ENCODE measurements at regions not wholly inside any gene's neighbourhood (a gene's known extent, or its start where the extent isn't known, plus 50 kb on each side); places are given as distances from the start of the nearest gene placed in this dataset.
A peak's percentile ranks its signal among the peaks of the same experiment; 100 is the strongest.
"Not testable (repeated sequence)": the region's sequence is repeated elsewhere in the genome, so short reads cannot be mapped to it uniquely, and the experiment has no call there.

GRCh38 chr2:65754219-65754618 lies 321.8 kb upstream of the SPRED2 start:
- no peaks in the 10 kb centered on the region for H3K27me3 ChIP-seq (replicated peaks; ENCODE audit: insufficient read depth)
- no peak overlapping the region for H3K4me3 ChIP-seq
- TF ChIP-seq, protein P1, sequence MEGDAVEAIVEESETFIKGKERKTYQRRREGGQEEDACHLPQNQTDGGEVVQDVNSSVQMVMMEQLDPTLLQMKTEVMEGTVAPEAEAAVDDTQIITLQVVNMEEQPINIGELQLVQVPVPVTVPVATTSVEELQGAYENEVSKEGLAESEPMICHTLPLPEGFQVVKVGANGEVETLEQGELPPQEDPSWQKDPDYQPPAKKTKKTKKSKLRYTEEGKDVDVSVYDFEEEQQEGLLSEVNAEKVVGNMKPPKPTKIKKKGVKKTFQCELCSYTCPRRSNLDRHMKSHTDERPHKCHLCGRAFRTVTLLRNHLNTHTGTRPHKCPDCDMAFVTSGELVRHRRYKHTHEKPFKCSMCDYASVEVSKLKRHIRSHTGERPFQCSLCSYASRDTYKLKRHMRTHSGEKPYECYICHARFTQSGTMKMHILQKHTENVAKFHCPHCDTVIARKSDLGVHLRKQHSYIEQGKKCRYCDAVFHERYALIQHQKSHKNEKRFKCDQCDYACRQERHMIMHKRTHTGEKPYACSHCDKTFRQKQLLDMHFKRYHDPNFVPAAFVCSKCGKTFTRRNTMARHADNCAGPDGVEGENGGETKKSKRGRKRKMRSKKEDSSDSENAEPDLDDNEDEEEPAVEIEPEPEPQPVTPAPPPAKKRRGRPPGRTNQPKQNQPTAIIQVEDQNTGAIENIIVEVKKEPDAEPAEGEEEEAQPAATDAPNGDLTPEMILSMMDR (IDR thresholded peaks at IDR 0.05) = no peak
- no peaks in the 10 kb centered on the region for H3K9me3 ChIP-seq
- no peaks in the 10 kb centered on the region for H3K36me3 ChIP-seq
- DNase-seq (ENCODE audit: low spot score) = no peak
- H3K4me1 ChIP-seq (ENCODE audit: control insufficient read depth in 1 of 2, low read depth in 2 of 2) = no peaks in the 10 kb centered on the region
- H3K27ac ChIP-seq = no peak overlapping the region
- no peak for ATAC-seq (ENCODE audit: insufficient number of reproducible peaks, low FRiP score, low read depth)

DNA sequence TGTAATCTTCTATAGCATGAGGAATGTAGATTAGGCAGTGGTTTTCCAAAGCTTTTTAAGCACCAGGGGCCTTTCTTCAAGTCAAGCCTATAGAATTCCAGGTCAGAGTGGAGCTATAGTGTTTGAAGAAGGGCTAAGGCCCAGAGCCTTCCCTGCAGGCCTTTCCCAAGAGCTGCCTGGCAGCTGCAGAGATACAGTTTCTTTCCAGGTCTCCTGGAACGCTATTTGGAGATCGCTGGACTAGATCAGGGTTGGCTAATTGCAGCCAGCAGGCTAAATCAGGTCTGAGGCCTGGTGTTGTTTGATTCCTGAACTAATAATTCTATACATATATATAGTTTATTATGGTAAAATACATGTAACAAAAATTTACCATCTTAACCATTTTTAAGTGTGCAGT lies 319.0 kb upstream of the SPRED2 start:
- TF ChIP-seq, protein P1 (IDR thresholded peaks at IDR 0.05) = no peak
- Histone ChIP-seq H3K36me3 (no peaks in the 10 kb centered on the region), H3K27me3 (replicated peaks; ENCODE audit: insufficient read depth) (no peaks in the 10 kb centered on the region), H3K4me1 (ENCODE audit: control insufficient read depth in 1 of 2, low read depth in 2 of 2) (peaks cover under 1 to 10% of the 10 kb centered on the region in 2 donors), H3K9me3 (no peaks in the 10 kb centered on the region), H3K4me3 (no peak overlapping the region), H3K27ac (no peak overlapping the region)
- DNase-seq (ENCODE audit: low spot score) = no peak
- no peak for ATAC-seq (ENCODE audit: insufficient number of reproducible peaks, low FRiP score, low read depth)

GRCh38 chr2:65749545-65749944 lies 317.1 kb upstream of the SPRED2 start:
- TF ChIP-seq, protein P1 (IDR thresholded peaks at IDR 0.05) = no peak
- H3K36me3 ChIP-seq = no peaks in the 10 kb centered on the region
- H3K4me3 ChIP-seq = no peak overlapping the region
- no peak overlapping the region for H3K27ac ChIP-seq
- ATAC-seq (ENCODE audit: insufficient number of reproducible peaks, low FRiP score, low read depth) (no peak), DNase-seq (ENCODE audit: low spot score) (no peak)
- peaks cover 5 to 10% of the 10 kb centered on the region in 2 donors for H3K4me1 ChIP-seq (ENCODE audit: control insufficient read depth in 1 of 2, low read depth in 2 of 2)
- H3K9me3 ChIP-seq = no peaks in the 10 kb centered on the region
- H3K27me3 ChIP-seq (replicated peaks; ENCODE audit: insufficient read depth) = no peaks in the 10 kb centered on the region

- DNase-seq (ENCODE audit: low spot score); H3K4me3 ChIP-seq; H3K27ac ChIP-seq; H3K9me3 ChIP-seq; H3K36me3 ChIP-seq; H3K27me3 ChIP-seq (replicated peaks; ENCODE audit: insufficient read depth); ATAC-seq (ENCODE audit: insufficient number of reproducible peaks, low FRiP score, low read depth): not testable (repeated sequence)
- H3K4me1 ChIP-seq (ENCODE audit: control insufficient read depth in 1 of 2, low read depth in 2 of 2) = peaks cover 5 to 10% of the 10 kb centered on the region in 2 donors
These were observed 315.5 kb upstream of the SPRED2 start for GRCh38 chr2:65747875-65748274.

DNA sequence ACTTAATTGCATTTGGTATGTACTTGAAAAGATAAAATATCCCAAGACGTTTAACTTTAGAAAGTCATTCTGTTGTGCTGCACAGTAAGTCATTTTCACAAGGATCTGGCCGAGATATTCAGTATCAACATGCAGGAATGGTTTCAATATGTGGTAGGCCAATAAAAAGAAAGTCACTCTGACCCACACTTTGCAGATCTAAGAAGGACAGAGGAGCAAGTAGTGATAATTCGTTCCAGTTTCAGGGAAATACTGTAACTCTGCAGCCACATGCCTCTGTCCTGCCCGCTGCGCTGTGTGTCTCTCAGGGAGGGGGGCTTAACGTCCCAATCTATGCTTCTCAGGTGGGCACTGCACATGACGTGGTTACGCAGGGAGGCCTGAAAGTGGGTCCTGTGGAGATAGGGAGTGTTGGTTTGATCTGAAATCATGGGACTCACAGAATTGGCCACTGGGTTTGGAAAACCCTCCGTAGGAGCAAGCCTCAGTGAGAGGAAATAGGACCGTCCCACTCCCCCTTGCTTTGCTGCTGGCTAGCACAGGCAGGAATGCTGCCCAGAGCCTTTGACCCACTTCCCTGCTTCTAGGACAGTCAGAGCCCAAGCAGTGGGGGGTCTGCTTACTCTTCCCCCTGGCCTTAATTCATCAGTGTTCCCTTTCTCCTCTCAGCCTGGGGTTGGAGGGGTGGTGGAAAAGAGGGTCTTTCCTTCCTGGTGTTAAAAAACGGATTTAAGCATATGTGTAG lies 314.7 kb upstream of the SPRED2 start:
- Histone ChIP-seq H3K9me3 (no peaks in the 10 kb centered on the region), H3K27me3 (replicated peaks; ENCODE audit: insufficient read depth) (no peaks in the 10 kb centered on the region), H3K36me3 (no peaks in the 10 kb centered on the region), H3K4me1 (ENCODE audit: control insufficient read depth in 1 of 2, low read depth in 2 of 2) (peaks cover 5 to 10% of the 10 kb centered on the region in 2 donors), H3K4me3 (peak overlapping the region; percentile 51), H3K27ac (no peak overlapping the region)
- ATAC-seq (ENCODE audit: insufficient number of reproducible peaks, low FRiP score, low read depth) (no peak), DNase-seq (ENCODE audit: low spot score) (no peak)
- TF ChIP-seq, protein P1 (IDR thresholded peaks at IDR 0.05) = no peak
